K562 (cell line): ENCODE measurements at regions not wholly inside any gene's neighbourhood (a gene's known extent, or its start where the extent isn't known, plus 50 kb on each side); places are given as distances from the start of the nearest gene placed in this dataset.

Source experiments
- BHLHE40 ChIP-seq: IDR thresholded peaks from 2 replicates; pipeline ENCODE4 v1.6.1; 2011; ENCODE audit warnings: low read length, improper control_type of control experiment
- CBX2 ChIP-seq: fragments of 200-600 bp; sonication (generic); IDR thresholded peaks from one replicate; pipeline ENCODE4 v1.6.1; 2012; ENCODE audit warnings: mild to moderate bottlenecking, low read length, inconsistent platforms; ENCODE audit not compliant: insufficient read depth, poor library complexity, severe bottlenecking
- CBX5 ChIP-seq: IDR thresholded peaks from 2 replicates; pipeline ENCODE4 v1.6.1; 2014; ENCODE audit warnings: low read depth, borderline replicate concordance
- ESRRA ChIP-seq: fragments of 450-650 bp; IDR thresholded peaks from 2 replicates; pipeline ENCODE4 v1.6.1; 2014; ENCODE audit warnings: low read depth, mild to moderate bottlenecking, moderate library complexity, borderline replicate concordance
- GTF2F1 ChIP-seq: IDR thresholded peaks from 2 replicates; pipeline ENCODE4 v1.6.1; 2011; ENCODE audit warnings: low read depth, low read length, improper control_type of control experiment
- KLF6 ChIP-seq: fragments of 250-450 bp; sonication (Bioruptor Pico); IDR thresholded peaks from 2 replicates; pipeline ENCODE4 v1.4.0; 2020; ENCODE audit warnings: mild to moderate bottlenecking, moderate library complexity, borderline replicate concordance
- LARP7 ChIP-seq: fragments of 450-650 bp; IDR thresholded peaks from 2 replicates; pipeline ENCODE4 v1.6.1; 2016
- MBD2 ChIP-seq: sonication (generic); IDR thresholded peaks from 2 replicates; pipeline ENCODE4 v1.6.1; 2016; ENCODE audit warnings: low read depth, borderline replicate concordance
- POLR2G ChIP-seq: fragments of 200-400 bp; formaldehyde crosslinking; IDR thresholded peaks from 2 replicates; pipeline ENCODE4 v1.6.1; 2017; ENCODE audit warnings: low read depth, mild to moderate bottlenecking, antibody characterized with exemption, low read length, moderate library complexity
- RBM14 ChIP-seq: fragments of 200-400 bp; formaldehyde crosslinking; IDR thresholded peaks from 2 replicates; pipeline ENCODE4 v1.6.1; 2018; ENCODE audit warnings: low read depth, mild to moderate bottlenecking, low read length, moderate library complexity, borderline replicate concordance; ENCODE audit not compliant: insufficient read depth
- SAP30 ChIP-seq: fragments of 200-600 bp; sonication (generic); IDR thresholded peaks from 2 replicates; pipeline ENCODE4 v1.6.1; 2012; ENCODE audit warnings: borderline replicate concordance, low read depth, mild to moderate bottlenecking, moderate library complexity, low read length, control low read depth, inconsistent platforms; ENCODE audit not compliant: insufficient read depth, poor library complexity, severe bottlenecking
- ZNF134 ChIP-seq: fragments of 250-450 bp; sonication (Bioruptor Pico); conservative IDR thresholded peaks from 2 replicates; pipeline ENCODE4 v1.4.0; 2020
- ZNF785 ChIP-seq: fragments of 250-450 bp; sonication (Bioruptor Pico); IDR thresholded peaks from 2 replicates; pipeline ENCODE4 v1.4.0; 2020; ENCODE audit warnings: mild to moderate bottlenecking
- TF ChIP-seq, protein P1 (sequence below): fragments of 450-650 bp; IDR thresholded peaks from 2 replicates; pipeline ENCODE4 v1.6.1; 2018; ENCODE audit warnings: mild to moderate bottlenecking, low read depth; ENCODE audit not compliant: partially characterized antibody
- TF ChIP-seq, protein P2 (sequence below): sonication (generic); formaldehyde crosslinking; IDR thresholded peaks from 2 replicates; pipeline ENCODE4 v1.8.1; 2023; ENCODE audit warnings: mild to moderate bottlenecking, missing genetic modification reagents, moderate library complexity
- TF ChIP-seq, protein P3 (sequence below): fragments of 200-800 bp; sonication (Bioruptor generic); IDR thresholded peaks from 2 replicates; pipeline ENCODE4 v1.6.1; 2017; ENCODE audit warnings: missing genetic modification characterization, missing compliant biosample characterization
- TF ChIP-seq, protein P4 (sequence below): sonication (generic); formaldehyde crosslinking; IDR thresholded peaks from 2 replicates; pipeline ENCODE4 v1.8.0; 2023; ENCODE audit warnings: mild to moderate bottlenecking, missing genetic modification reagents
- TF ChIP-seq, protein P5 (sequence below): fragments of 450-650 bp; formaldehyde crosslinking; conservative IDR thresholded peaks from 2 replicates; pipeline ENCODE4 v1.4.0; 2022; ENCODE audit warnings: mild to moderate bottlenecking, missing genetic modification characterization

DNA sequence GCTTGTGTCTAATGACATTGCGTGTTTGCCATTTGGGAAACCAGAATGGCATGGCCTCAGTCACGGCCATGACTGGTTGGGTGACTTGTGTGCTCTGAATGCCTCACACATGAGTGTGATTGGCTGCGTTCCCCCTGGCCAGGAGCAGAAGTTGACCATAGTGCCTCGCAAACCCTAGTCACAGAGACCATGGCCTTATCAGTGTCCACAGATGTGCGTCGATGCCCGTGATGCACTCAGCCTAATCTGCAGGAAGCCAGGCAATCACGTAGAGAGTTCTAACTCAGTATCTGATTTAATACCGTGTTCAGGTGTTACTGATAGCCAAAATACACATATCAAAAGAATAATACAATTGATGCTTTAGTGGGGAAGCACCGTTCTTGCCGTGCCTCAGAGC, 64.0 kb downstream of the BOLA3 start (continued):
- TF ChIP-seq RBM14 = no peak
- TF ChIP-seq CBX5 = no peak
- TF ChIP-seq GTF2F1 = no peak
- TF ChIP-seq ZNF785 = no peak
- TF ChIP-seq, protein P1, sequence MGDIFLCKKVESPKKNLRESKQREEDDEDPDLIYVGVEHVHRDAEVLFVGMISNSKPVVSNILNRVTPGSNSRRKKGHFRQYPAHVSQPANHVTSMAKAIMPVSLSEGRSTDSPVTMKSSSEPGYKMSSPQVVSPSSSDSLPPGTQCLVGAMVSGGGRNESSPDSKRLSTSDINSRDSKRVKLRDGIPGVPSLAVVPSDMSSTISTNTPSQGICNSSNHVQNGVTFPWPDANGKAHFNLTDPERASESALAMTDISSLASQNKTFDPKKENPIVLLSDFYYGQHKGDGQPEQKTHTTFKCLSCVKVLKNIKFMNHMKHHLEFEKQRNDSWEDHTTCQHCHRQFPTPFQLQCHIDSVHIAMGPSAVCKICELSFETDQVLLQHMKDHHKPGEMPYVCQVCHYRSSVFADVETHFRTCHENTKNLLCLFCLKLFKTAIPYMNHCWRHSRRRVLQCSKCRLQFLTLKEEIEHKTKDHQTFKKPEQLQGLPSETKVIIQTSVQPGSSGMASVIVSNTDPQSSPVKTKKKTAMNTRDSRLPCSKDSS = no peak
- peak; percentile 94 for TF ChIP-seq BHLHE40
- TF ChIP-seq, protein P2, sequence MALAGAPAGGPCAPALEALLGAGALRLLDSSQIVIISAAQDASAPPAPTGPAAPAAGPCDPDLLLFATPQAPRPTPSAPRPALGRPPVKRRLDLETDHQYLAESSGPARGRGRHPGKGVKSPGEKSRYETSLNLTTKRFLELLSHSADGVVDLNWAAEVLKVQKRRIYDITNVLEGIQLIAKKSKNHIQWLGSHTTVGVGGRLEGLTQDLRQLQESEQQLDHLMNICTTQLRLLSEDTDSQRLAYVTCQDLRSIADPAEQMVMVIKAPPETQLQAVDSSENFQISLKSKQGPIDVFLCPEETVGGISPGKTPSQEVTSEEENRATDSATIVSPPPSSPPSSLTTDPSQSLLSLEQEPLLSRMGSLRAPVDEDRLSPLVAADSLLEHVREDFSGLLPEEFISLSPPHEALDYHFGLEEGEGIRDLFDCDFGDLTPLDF (CRISPR knock-in tag) = no peak
- no peak for TF ChIP-seq CBX2
- TF ChIP-seq LARP7 = no peak
- TF ChIP-seq SAP30 = no peak
- no peak for TF ChIP-seq ZNF134
- TF ChIP-seq, protein P3, sequence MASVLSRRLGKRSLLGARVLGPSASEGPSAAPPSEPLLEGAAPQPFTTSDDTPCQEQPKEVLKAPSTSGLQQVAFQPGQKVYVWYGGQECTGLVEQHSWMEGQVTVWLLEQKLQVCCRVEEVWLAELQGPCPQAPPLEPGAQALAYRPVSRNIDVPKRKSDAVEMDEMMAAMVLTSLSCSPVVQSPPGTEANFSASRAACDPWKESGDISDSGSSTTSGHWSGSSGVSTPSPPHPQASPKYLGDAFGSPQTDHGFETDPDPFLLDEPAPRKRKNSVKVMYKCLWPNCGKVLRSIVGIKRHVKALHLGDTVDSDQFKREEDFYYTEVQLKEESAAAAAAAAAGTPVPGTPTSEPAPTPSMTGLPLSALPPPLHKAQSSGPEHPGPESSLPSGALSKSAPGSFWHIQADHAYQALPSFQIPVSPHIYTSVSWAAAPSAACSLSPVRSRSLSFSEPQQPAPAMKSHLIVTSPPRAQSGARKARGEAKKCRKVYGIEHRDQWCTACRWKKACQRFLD (CRISPR knock-in tag) = peak; percentile 86
- TF ChIP-seq MBD2 = no peak
- TF ChIP-seq, protein P4, sequence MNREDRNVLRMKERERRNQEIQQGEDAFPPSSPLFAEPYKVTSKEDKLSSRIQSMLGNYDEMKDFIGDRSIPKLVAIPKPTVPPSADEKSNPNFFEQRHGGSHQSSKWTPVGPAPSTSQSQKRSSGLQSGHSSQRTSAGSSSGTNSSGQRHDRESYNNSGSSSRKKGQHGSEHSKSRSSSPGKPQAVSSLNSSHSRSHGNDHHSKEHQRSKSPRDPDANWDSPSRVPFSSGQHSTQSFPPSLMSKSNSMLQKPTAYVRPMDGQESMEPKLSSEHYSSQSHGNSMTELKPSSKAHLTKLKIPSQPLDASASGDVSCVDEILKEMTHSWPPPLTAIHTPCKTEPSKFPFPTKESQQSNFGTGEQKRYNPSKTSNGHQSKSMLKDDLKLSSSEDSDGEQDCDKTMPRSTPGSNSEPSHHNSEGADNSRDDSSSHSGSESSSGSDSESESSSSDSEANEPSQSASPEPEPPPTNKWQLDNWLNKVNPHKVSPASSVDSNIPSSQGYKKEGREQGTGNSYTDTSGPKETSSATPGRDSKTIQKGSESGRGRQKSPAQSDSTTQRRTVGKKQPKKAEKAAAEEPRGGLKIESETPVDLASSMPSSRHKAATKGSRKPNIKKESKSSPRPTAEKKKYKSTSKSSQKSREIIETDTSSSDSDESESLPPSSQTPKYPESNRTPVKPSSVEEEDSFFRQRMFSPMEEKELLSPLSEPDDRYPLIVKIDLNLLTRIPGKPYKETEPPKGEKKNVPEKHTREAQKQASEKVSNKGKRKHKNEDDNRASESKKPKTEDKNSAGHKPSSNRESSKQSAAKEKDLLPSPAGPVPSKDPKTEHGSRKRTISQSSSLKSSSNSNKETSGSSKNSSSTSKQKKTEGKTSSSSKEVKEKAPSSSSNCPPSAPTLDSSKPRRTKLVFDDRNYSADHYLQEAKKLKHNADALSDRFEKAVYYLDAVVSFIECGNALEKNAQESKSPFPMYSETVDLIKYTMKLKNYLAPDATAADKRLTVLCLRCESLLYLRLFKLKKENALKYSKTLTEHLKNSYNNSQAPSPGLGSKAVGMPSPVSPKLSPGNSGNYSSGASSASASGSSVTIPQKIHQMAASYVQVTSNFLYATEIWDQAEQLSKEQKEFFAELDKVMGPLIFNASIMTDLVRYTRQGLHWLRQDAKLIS = no peak
- no peak for TF ChIP-seq KLF6
- TF ChIP-seq ESRRA = no peak; the same call in 1 of the 2 replicates
- TF ChIP-seq POLR2G = no peak
- TF ChIP-seq, protein P5, sequence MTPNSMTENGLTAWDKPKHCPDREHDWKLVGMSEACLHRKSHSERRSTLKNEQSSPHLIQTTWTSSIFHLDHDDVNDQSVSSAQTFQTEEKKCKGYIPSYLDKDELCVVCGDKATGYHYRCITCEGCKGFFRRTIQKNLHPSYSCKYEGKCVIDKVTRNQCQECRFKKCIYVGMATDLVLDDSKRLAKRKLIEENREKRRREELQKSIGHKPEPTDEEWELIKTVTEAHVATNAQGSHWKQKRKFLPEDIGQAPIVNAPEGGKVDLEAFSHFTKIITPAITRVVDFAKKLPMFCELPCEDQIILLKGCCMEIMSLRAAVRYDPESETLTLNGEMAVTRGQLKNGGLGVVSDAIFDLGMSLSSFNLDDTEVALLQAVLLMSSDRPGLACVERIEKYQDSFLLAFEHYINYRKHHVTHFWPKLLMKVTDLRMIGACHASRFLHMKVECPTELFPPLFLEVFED (CRISPR knock-in tag) = no peak
